Prostate gland (tissue), 2 donors: ENCODE measurements at regions not wholly inside any gene's neighbourhood (a gene's known extent, or its start where the extent isn't known, plus 50 kb on each side); places are given as distances from the start of the nearest gene placed in this dataset.

ENCODE experiments used
- CTCF ChIP-seq, 4 experiments: fragments of 200-600 bp in 2 of 4; fragments of 450-650 bp in 2 of 4; sonication (generic) in 2 of 4; IDR thresholded peaks; 1 replicate in 3 of 4; 2 replicates in 1 of 4; pipeline ENCODE4 v1.5.1; 2016 to 2019; ENCODE audit warnings: antibody characterized with exemption in 4 of 4, mild to moderate bottlenecking in 2 of 4, moderate library complexity in 2 of 4
- POLR2A ChIP-seq: fragments of 450-650 bp; IDR thresholded peaks from one replicate; pipeline ENCODE4 v1.6.1; 2016; ENCODE audit warnings: antibody characterized with exemption, mild to moderate bottlenecking
- POLR2AphosphoS5 ChIP-seq: sonication (generic); formaldehyde crosslinking; IDR thresholded peaks from one replicate; pipeline ENCODE4 v1.6.1; 2017; ENCODE audit warnings: antibody characterized with exemption

GRCh38 chr15:81950841-81951414 is 94.9 kb downstream of the MEX3B start:
- TF ChIP-seq POLR2A (no peak), CTCF (IDR thresholded peaks at IDR 0.05) (no peak), POLR2AphosphoS5 (no peak)
